Transverse colon (tissue), 4 donors: ENCODE measurements at regions not wholly inside any gene's neighbourhood (a gene's known extent, or its start where the extent isn't known, plus 50 kb on each side); places are given as distances from the start of the nearest gene placed in this dataset.

Source experiments
- DNase-seq: peaks from one replicate; pipeline ENCODE4 v3.0.0-alpha.2; 2019
- H3K27ac ChIP-seq, 4 donors: fragments of 200-600 bp; sonication (generic); 2 replicates each; pipeline ENCODE4 v1.5.1; 2016 to 2018; ENCODE audit warnings: inconsistent platforms in 4 of 4
- H3K27me3 ChIP-seq: fragments of 200-600 bp; sonication (generic); 2 replicates; pipeline ENCODE4 v1.5.1; 2017; ENCODE audit warnings: inconsistent platforms
- H3K36me3 ChIP-seq, 4 donors: fragments of 200-600 bp; sonication (generic); 2 replicates each; pipeline ENCODE4 v1.5.1; 2017 to 2019; ENCODE audit warnings: inconsistent platforms in 4 of 4
- H3K4me1 ChIP-seq, 4 donors: fragments of 200-600 bp; sonication (generic); 2 replicates each; pipeline ENCODE4 v1.5.1; 2017 to 2020; ENCODE audit warnings: inconsistent platforms in 4 of 4
- H3K4me3 ChIP-seq, 4 donors: fragments of 200-600 bp; sonication (generic); 1 replicate in 1 of 4; 2 replicates in 3 of 4; pipeline versions ENCODE4 v1.5.1 to v1.6.1; 2017 to 2019; ENCODE audit warnings: inconsistent platforms in 4 of 4
- H3K9me3 ChIP-seq, 2 donors: fragments of 200-600 bp; sonication (generic); 2 replicates each; pipeline ENCODE4 v1.5.1; 2017 to 2019; ENCODE audit warnings: inconsistent platforms in 2 of 2
- EP300 ChIP-seq: sonication (generic); formaldehyde crosslinking; IDR thresholded peaks from one replicate; pipeline ENCODE4 v1.6.1; 2017; ENCODE audit warnings: antibody characterized with exemption, low read depth
- POLR2A ChIP-seq: fragments of 450-650 bp; IDR thresholded peaks from one replicate; pipeline ENCODE4 v1.6.1; 2016; ENCODE audit warnings: antibody characterized with exemption, mild to moderate bottlenecking, moderate library complexity
- POLR2AphosphoS5 ChIP-seq, 3 donors: sonication (generic); formaldehyde crosslinking; IDR thresholded peaks; one replicate each; pipeline ENCODE4 v1.6.1; 2016; ENCODE audit warnings: antibody characterized with exemption in 3 of 3
- WGBS, 2 donors: methylation state at CpG; one replicate each; pipeline ENCODE4 v1.1.5; 2018; ENCODE audit warnings: low coverage in 1 of 2; 5-methylcytosine and 5-hydroxymethylcytosine counted together
- in situ Hi-C, 4 donors: fragments of 200-750 bp; cut with MboI; loops; one replicate each; pipeline versions ENCODE4 v1.15.0 to v1.15.1; 2017; ENCODE audit warnings: low sequenced_read_pairs in 3 of 4, low pct_ligation_motif_present in 1 of 4, low pct_unique_long_range_greater_than_20kb in 1 of 4
- intact Hi-C: fragments of 100-400 bp; cut with DNase I; formaldehyde crosslinking; loops from one replicate; pipeline ENCODE4 v1.15.1; 2023; ENCODE audit warnings: low total_unique reads
- TF ChIP-seq, protein P1 (sequence below), 5 experiments: fragments of 200-600 bp in 3 of 5; fragments of 450-650 bp in 2 of 5; sonication (generic) in 3 of 5; IDR thresholded peaks; 1 replicate in 2 of 5; 2 replicates in 3 of 5; pipeline ENCODE4 v1.5.1; 2016 to 2017; ENCODE audit warnings: antibody characterized with exemption in 5 of 5, inconsistent platforms in 3 of 5, mild to moderate bottlenecking in 2 of 5, moderate library complexity in 1 of 5

GRCh38 chr10:129328546-129328945, 138.5 kb upstream of the MGMT start:
- no peak for DNase-seq
- Histone ChIP-seq H3K4me1 (no peaks in the 10 kb centered on the region), H3K27ac (no peak overlapping the region), H3K4me3 (no peak overlapping the region), H3K9me3 (no peaks in the 10 kb centered on the region), H3K27me3 (no peaks in the 10 kb centered on the region), H3K36me3 (no peaks in the 10 kb centered on the region)
- intact Hi-C loops = no loop called here
- TF ChIP-seq EP300 (no peak), POLR2AphosphoS5 (IDR thresholded peaks at IDR 0.05) (no peak), POLR2A (no peak)
- TF ChIP-seq, protein P1, sequence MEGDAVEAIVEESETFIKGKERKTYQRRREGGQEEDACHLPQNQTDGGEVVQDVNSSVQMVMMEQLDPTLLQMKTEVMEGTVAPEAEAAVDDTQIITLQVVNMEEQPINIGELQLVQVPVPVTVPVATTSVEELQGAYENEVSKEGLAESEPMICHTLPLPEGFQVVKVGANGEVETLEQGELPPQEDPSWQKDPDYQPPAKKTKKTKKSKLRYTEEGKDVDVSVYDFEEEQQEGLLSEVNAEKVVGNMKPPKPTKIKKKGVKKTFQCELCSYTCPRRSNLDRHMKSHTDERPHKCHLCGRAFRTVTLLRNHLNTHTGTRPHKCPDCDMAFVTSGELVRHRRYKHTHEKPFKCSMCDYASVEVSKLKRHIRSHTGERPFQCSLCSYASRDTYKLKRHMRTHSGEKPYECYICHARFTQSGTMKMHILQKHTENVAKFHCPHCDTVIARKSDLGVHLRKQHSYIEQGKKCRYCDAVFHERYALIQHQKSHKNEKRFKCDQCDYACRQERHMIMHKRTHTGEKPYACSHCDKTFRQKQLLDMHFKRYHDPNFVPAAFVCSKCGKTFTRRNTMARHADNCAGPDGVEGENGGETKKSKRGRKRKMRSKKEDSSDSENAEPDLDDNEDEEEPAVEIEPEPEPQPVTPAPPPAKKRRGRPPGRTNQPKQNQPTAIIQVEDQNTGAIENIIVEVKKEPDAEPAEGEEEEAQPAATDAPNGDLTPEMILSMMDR (IDR thresholded peaks at IDR 0.05) = no peak
- 54 to 57% methylated on average over 2 of the region's 2 CpGs for WGBS, 2 donors
- in situ Hi-C loops = loop anchor here in 1 of 4 donors (25.0 kb wide), 1 partner anchor 91 kb away; no protein-coding TSS in a partner anchor

DNA sequence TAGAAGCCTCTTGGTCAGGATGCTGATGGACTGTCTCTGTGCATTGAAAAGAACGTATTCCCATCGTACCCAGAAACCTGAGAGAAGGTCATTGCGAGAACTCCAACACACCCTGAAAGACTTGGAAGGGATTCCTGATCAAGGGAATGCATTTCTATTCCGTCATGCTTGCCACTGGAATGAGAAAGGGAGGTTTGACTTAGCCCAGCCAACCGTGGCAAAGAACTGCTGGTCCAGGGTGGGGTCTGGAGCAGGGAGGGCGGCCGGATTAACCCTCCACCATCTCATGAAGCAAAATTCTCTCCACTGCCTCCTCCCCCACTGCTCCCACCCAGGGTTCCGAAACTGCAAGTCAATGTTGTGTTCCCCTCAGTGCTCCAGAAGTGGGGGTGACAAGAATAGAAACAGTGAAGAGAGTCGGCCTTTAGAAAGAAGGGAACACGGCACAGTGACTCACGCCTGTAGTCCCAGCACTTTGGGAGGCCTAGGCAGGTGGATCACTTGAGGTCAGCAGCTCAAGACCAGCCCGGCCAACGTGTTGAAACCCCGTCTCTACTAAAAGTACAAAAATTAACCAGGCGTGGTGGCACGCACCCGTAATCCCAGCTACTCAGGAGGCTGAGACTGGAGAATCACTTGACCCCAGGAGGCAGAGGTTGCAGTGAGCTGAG, 137.5 kb upstream of the MGMT start:
- Histone ChIP-seq H3K4me1 (no peaks in the 10 kb centered on the region), H3K4me3 (no peak overlapping the region), H3K27ac (no peak overlapping the region), H3K36me3 (no peaks in the 10 kb centered on the region), H3K27me3 (no peaks in the 10 kb centered on the region), H3K9me3 (no peaks in the 10 kb centered on the region)
- TF ChIP-seq, protein P1 (IDR thresholded peaks at IDR 0.05) = no peak
- TF ChIP-seq EP300 (no peak), POLR2A (no peak)
- DNase-seq = no peak
- 82 to 84% methylated on average over 3 to 17 of the region's 17 CpGs for WGBS, 2 donors
- intact Hi-C loops (loop anchor here (10.0 kb wide), 1 partner anchor 295 kb away; no protein-coding TSS in a partner anchor), in situ Hi-C loops (loop anchor here in 1 of 4 donors (25.0 kb wide), 1 partner anchor 92 kb away; no protein-coding TSS in a partner anchor)

DNA sequence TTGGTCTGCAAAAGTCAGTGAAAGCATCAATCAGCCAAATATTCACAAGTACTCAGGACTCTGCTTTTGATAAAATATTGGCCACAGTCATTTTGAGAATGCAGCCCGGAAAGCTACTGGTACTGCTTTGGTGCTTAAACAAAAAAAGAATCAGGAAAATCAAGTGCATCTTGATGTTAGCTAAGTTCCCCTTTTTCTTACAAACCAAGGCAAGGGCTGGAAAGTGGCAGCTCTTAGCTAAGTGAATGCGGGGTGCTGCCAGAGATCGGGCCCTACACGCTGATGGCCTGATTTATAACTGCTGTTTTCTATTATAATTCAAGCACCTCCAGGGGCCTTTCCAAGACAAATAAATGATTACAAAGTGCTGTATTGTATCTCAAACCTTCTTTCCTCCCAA, 136.8 kb upstream of the MGMT start:
- H3K27me3 ChIP-seq = no peaks in the 10 kb centered on the region
- no peak for DNase-seq
- TF ChIP-seq EP300 = no peak
- TF ChIP-seq POLR2AphosphoS5 (IDR thresholded peaks at IDR 0.05) = no peak
- TF ChIP-seq, protein P1 (IDR thresholded peaks at IDR 0.05) = no peak
- TF ChIP-seq POLR2A = no peak
- WGBS, 2 donors = 53 to 64% methylated on average over 2 to 4 of the region's 4 CpGs
- in situ Hi-C loops = loop anchor here in 1 of 4 donors (25.0 kb wide), 1 partner anchor 93 kb away; no protein-coding TSS in a partner anchor
- H3K4me3 ChIP-seq = no peak overlapping the region
- intact Hi-C loops = loop anchor here (10.0 kb wide), 1 partner anchor 295 kb away; no protein-coding TSS in a partner anchor
- H3K4me1 ChIP-seq = no peaks in the 10 kb centered on the region
- no peaks in the 10 kb centered on the region for H3K9me3 ChIP-seq
- no peak overlapping the region for H3K27ac ChIP-seq
- H3K36me3 ChIP-seq = no peaks in the 10 kb centered on the region

DNA sequence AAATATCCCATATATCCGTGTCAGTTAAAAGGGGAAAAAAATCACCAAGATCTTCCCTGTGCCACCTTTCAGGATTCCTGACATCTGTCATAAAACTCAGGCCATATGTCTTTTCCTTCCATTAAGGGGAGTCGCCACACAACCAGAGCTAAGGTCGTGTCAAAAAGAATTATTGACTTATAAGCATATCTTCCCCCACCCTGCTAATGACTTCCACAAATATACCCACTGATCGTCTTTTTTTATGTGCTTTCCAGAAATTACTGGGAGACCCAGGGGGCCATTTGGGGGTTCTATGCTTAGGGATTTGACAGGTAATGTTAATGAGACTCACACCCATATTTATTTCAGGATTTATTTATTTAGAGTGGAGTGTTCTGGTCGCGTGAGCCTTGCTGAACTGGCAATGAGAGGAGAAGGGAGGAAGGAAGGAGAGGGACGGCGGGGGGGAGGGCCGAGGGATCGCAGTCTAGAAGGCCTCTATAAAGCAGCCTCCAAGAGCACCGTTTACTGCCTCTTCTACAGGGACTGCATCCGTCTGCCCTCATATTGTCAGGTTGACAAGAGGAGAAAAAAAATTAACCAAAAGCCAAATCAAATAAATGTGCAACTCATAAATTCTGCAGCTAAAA, 135.7 kb upstream of the MGMT start:
- no peak overlapping the region for H3K4me3 ChIP-seq
- TF ChIP-seq POLR2A (no peak), POLR2AphosphoS5 (IDR thresholded peaks at IDR 0.05) (no peak), EP300 (no peak)
- TF ChIP-seq, protein P1 (IDR thresholded peaks at IDR 0.05) = no peak
- in situ Hi-C loops (loop anchor here in 1 of 4 donors (25.0 kb wide), 1 partner anchor 94 kb away; no protein-coding TSS in a partner anchor), intact Hi-C loops (loop anchor here (10.0 kb wide), 1 partner anchor 297 kb away; no protein-coding TSS in a partner anchor)
- DNase-seq = no peak
- H3K4me1 ChIP-seq = no peaks in the 10 kb centered on the region
- no peaks in the 10 kb centered on the region for H3K27me3 ChIP-seq
- no peak overlapping the region for H3K27ac ChIP-seq
- no peaks in the 10 kb centered on the region for H3K9me3 ChIP-seq
- H3K36me3 ChIP-seq = no peaks in the 10 kb centered on the region
- 22 to 61% methylated on average over 12 of the region's 12 CpGs for WGBS, 2 donors
